Umbilical cord (tissue), 1 donor: ENCODE measurements at regions not wholly inside any gene's neighbourhood (a gene's known extent, or its start where the extent isn't known, plus 50 kb on each side); places are given as distances from the start of the nearest gene placed in this dataset.

Experiments
- DNase-seq: peaks from one replicate; pipeline ENCODE4 v3.0.0-alpha.2; 2015; ENCODE audit warnings: low spot score

DNA sequence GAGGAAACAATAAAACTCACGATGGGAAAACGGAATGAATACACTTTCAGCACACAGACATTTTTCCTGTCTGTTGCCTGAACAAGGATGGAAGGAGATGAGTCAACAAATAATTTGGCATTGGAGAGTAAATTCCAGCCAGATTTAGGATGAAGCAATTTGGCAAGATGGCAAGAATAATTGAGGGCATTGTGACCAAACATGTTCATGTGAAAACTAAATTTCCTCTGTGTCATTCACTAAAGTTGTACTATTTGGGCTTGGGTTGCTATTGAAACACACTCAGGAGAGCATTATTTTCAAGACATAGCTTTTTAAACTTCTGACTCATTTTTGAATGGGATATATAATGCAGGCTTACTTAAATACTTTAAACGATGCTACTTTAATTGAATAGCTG, 1614.4 kb downstream of the PCDH19 start:
- DNase-seq, result peak; percentile 13

GRCh38 chrX:98755912-98756311, 1654.2 kb downstream of the PCDH19 start:
- no peak for DNase-seq

GRCh38 chrX:98731821-98732220, 1678.3 kb downstream of the PCDH19 start:
- DNase-seq, result no peak

- no peak for DNase-seq
Observed at GRCh38 chrX:98717970-98718369, 1692.1 kb downstream of the PCDH19 start.
